Cardiac muscle cell (in vitro differentiated cells and primary cell): ENCODE measurements at regions not wholly inside any gene's neighbourhood (a gene's known extent, or its start where the extent isn't known, plus 50 kb on each side); places are given as distances from the start of the nearest gene placed in this dataset.

Source experiments
- DNase-seq, 2 donors: peaks; one replicate each; pipeline versions ENCODE4 v3.0.0 to v3.0.0-alpha.2; 2010 to 2017; ENCODE audit warnings: low read depth in 1 of 2, low spot score in 1 of 2
- H3K27ac ChIP-seq: fragments of 200-600 bp; sonication (generic); 2 replicates; pipeline ENCODE4 v1.5.1; 2016
- H3K27me3 ChIP-seq: fragments of 200-600 bp; sonication (generic); 2 replicates; pipeline ENCODE4 v1.6.0; 2016; ENCODE audit warnings: control low read depth
- H3K36me3 ChIP-seq: fragments of 200-600 bp; sonication (generic); 2 replicates; pipeline ENCODE4 v1.5.1; 2016; ENCODE audit warnings: control low read depth
- H3K4me1 ChIP-seq: fragments of 200-600 bp; sonication (generic); 2 replicates; pipeline ENCODE4 v1.8.1; 2017; ENCODE audit warnings: low read depth, mild to moderate bottlenecking, mixed run types
- H3K4me3 ChIP-seq: fragments of 200-600 bp; sonication (generic); 2 replicates; pipeline ENCODE4 v1.5.1; 2016; ENCODE audit warnings: mild to moderate bottlenecking
- H3K9me3 ChIP-seq: fragments of 200-600 bp; sonication (generic); 2 replicates; pipeline ENCODE4 v1.5.1; 2017; ENCODE audit warnings: low read depth, mild to moderate bottlenecking, control low read depth
- TF ChIP-seq, protein P1 (sequence below): IDR thresholded peaks from 2 replicates; pipeline ENCODE4 v1.5.1; 2012; ENCODE audit warnings: low read depth, mild to moderate bottlenecking, low read length

GRCh38 chr3:190192739-190193138 is 72.0 kb upstream of the P3H2 start:
- Histone ChIP-seq H3K4me3 (no peak overlapping the region), H3K4me1 (no peaks in the 10 kb centered on the region), H3K9me3 (no peaks in the 10 kb centered on the region), H3K27ac (no peak overlapping the region), H3K36me3 (no peaks in the 10 kb centered on the region), H3K27me3 (no peaks in the 10 kb centered on the region)
- no peak for DNase-seq
- TF ChIP-seq, protein P1, sequence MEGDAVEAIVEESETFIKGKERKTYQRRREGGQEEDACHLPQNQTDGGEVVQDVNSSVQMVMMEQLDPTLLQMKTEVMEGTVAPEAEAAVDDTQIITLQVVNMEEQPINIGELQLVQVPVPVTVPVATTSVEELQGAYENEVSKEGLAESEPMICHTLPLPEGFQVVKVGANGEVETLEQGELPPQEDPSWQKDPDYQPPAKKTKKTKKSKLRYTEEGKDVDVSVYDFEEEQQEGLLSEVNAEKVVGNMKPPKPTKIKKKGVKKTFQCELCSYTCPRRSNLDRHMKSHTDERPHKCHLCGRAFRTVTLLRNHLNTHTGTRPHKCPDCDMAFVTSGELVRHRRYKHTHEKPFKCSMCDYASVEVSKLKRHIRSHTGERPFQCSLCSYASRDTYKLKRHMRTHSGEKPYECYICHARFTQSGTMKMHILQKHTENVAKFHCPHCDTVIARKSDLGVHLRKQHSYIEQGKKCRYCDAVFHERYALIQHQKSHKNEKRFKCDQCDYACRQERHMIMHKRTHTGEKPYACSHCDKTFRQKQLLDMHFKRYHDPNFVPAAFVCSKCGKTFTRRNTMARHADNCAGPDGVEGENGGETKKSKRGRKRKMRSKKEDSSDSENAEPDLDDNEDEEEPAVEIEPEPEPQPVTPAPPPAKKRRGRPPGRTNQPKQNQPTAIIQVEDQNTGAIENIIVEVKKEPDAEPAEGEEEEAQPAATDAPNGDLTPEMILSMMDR, result no peak

DNA sequence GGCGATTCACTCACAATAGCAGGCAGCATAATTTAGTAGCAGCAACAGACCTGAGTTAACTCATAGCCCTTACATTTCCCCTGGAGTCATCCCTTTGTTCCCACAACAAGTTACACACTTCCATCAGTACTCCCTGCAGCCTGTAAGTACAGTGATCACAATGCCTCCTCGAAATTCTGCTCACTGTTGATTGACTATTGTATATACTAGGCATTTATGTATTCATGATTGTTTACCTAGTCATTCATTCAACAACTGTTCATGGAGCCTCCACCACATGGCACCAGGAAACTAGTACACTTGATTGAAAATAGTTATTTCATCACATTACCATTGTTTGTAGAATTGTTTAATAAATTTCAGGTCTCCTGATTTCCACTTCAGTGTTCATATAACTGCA is 71.4 kb upstream of the P3H2 start:
- Histone ChIP-seq H3K4me1 (no peaks in the 10 kb centered on the region), H3K27ac (no peak overlapping the region), H3K36me3 (no peaks in the 10 kb centered on the region), H3K9me3 (no peaks in the 10 kb centered on the region), H3K27me3 (no peaks in the 10 kb centered on the region), H3K4me3 (no peak overlapping the region)
- no peak for DNase-seq
- TF ChIP-seq, protein P1, result no peak

DNA sequence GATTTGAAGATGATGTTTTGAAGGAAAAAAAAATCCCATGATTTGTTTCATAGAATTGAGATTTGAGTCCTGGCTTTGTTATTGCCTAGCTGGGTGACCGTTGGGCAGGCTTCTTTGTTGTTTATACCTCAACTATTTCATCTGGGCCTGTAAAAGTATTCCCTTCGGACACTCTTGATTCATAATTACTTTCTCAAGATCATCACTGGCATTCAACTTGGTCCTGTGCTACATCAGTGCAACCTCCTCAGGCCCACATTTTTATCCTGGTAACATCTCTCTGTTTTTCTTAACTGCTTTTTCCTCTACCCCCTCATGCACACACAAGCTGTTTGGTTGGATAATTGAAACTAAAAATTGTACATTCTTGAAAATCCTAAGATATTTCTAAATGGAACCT is 67.5 kb upstream of the P3H2 start:
- no peaks in the 10 kb centered on the region for H3K36me3 ChIP-seq
- H3K4me3 ChIP-seq, result no peak overlapping the region
- no peaks in the 10 kb centered on the region for H3K27me3 ChIP-seq
- TF ChIP-seq, protein P1, result no peak
- DNase-seq, result no peak
- H3K4me1 ChIP-seq, result peaks cover 6% of the 10 kb centered on the region
- no peak overlapping the region for H3K27ac ChIP-seq
- no peaks in the 10 kb centered on the region for H3K9me3 ChIP-seq

DNA sequence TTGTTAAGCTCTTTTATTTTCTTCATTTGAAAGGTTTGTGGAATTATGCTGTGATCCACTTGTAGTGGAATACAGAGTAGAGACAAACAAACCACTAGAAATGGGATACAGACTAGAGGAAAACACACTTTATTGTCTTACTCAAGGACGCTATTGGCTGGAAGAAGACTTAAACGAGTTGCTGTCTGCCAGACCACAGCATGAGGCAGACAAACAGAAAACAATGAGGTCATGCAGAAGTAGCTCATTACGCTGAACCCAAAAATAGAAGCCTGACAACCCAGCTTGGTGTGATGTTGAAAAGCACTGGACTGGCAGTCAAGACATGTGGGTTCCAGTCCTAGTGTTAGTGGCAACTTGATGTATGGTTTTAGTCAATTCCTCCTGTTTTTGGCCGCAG is 62.4 kb upstream of the P3H2 start:
- no peaks in the 10 kb centered on the region for H3K36me3 ChIP-seq
- no peak overlapping the region for H3K4me3 ChIP-seq
- peak overlapping the region; percentile 37 for H3K27ac ChIP-seq
- H3K4me1 ChIP-seq, result peaks cover 11% of the 10 kb centered on the region
- peak; percentile 42 to 87 for DNase-seq
- TF ChIP-seq, protein P1, result no peak
- H3K27me3 ChIP-seq, result no peaks in the 10 kb centered on the region
- H3K9me3 ChIP-seq, result no peaks in the 10 kb centered on the region

- Histone ChIP-seq H3K4me1 (peaks cover 11% of the 10 kb centered on the region), H3K9me3 (no peaks in the 10 kb centered on the region), H3K36me3 (no peaks in the 10 kb centered on the region), H3K4me3 (no peak overlapping the region), H3K27me3 (no peaks in the 10 kb centered on the region), H3K27ac (peak overlapping the region; percentile 37)
- DNase-seq, result no peak
- TF ChIP-seq, protein P1, result no peak
Observed at GRCh38 chr3:190182418-190183043, 61.8 kb upstream of the P3H2 start.
